ENCODE measurements at regions not wholly inside any gene's neighbourhood (a gene's known extent, or its start where the extent isn't known, plus 50 kb on each side); places are given as distances from the start of the nearest gene placed in this dataset.

- Histone ChIP-seq H3K27ac (ENCODE audit: low read depth in 2 of 2, low read length in 2 of 2) (no peak overlapping the region), H3K27me3 (ENCODE audit: control insufficient read depth in 2 of 2, insufficient read depth in 2 of 2, low read length in 2 of 2) (no peaks in the 10 kb centered on the region), H3K9ac (ENCODE audit: low read depth in 1 of 2, low read length in 2 of 2) (no peak overlapping the region), H3K36me3 (ENCODE audit: control insufficient read depth in 2 of 2, insufficient read depth in 2 of 2, low read length in 2 of 2) (no peaks in the 10 kb centered on the region), H3K4me1 (ENCODE audit: control insufficient read depth in 2 of 2, insufficient read depth in 2 of 2, low read length in 2 of 2) (no peaks in the 10 kb centered on the region), H3K9me3 (ENCODE audit: control insufficient read depth in 2 of 2, low read length in 2 of 2) (no peaks in the 10 kb centered on the region), H3K4me3 (ENCODE audit: low read length in 2 of 2) (no peak overlapping the region)
Measured at GRCh38 chr3:106257172-106257571, 388.4 kb upstream of the CBLB start.

- Histone ChIP-seq H3K27ac (ENCODE audit: low read depth in 2 of 2, low read length in 2 of 2) (no peak overlapping the region), H3K4me3 (ENCODE audit: low read length in 2 of 2) (no peak overlapping the region), H3K36me3 (ENCODE audit: control insufficient read depth in 2 of 2, insufficient read depth in 2 of 2, low read length in 2 of 2) (no peaks in the 10 kb centered on the region), H3K4me1 (ENCODE audit: control insufficient read depth in 2 of 2, insufficient read depth in 2 of 2, low read length in 2 of 2) (no peaks in the 10 kb centered on the region), H3K9me3 (ENCODE audit: control insufficient read depth in 2 of 2, low read length in 2 of 2) (no peaks in the 10 kb centered on the region), H3K9ac (ENCODE audit: low read depth in 1 of 2, low read length in 2 of 2) (no peak overlapping the region), H3K27me3 (ENCODE audit: control insufficient read depth in 2 of 2, insufficient read depth in 2 of 2, low read length in 2 of 2) (no peaks in the 10 kb centered on the region)
Measured at GRCh38 chr3:106261396-106261795, 392.6 kb upstream of the CBLB start.

- Histone ChIP-seq H3K9me3 (ENCODE audit: control insufficient read depth in 2 of 2, low read length in 2 of 2) (no peaks in the 10 kb centered on the region), H3K27ac (ENCODE audit: low read depth in 2 of 2, low read length in 2 of 2) (no peak overlapping the region), H3K27me3 (ENCODE audit: control insufficient read depth in 2 of 2, insufficient read depth in 2 of 2, low read length in 2 of 2) (no peaks in the 10 kb centered on the region), H3K9ac (ENCODE audit: low read depth in 1 of 2, low read length in 2 of 2) (no peak overlapping the region), H3K36me3 (ENCODE audit: control insufficient read depth in 2 of 2, insufficient read depth in 2 of 2, low read length in 2 of 2) (no peaks in the 10 kb centered on the region), H3K4me3 (ENCODE audit: low read length in 2 of 2) (no peak overlapping the region), H3K4me1 (ENCODE audit: control insufficient read depth in 2 of 2, insufficient read depth in 2 of 2, low read length in 2 of 2) (no peaks in the 10 kb centered on the region)
Measured at GRCh38 chr3:106261915-106262683, 393.3 kb upstream of the CBLB start.

- Histone ChIP-seq H3K9ac (ENCODE audit: low read depth in 1 of 2, low read length in 2 of 2) (no peak overlapping the region), H3K36me3 (ENCODE audit: control insufficient read depth in 2 of 2, insufficient read depth in 2 of 2, low read length in 2 of 2) (no peaks in the 10 kb centered on the region), H3K27ac (ENCODE audit: low read depth in 2 of 2, low read length in 2 of 2) (no peak overlapping the region), H3K4me3 (ENCODE audit: low read length in 2 of 2) (no peak overlapping the region), H3K27me3 (ENCODE audit: control insufficient read depth in 2 of 2, insufficient read depth in 2 of 2, low read length in 2 of 2) (no peaks in the 10 kb centered on the region), H3K4me1 (ENCODE audit: control insufficient read depth in 2 of 2, insufficient read depth in 2 of 2, low read length in 2 of 2) (no peaks in the 10 kb centered on the region), H3K9me3 (ENCODE audit: control insufficient read depth in 2 of 2, low read length in 2 of 2) (no peaks in the 10 kb centered on the region)
Measured at GRCh38 chr3:106263011-106263410, 394.2 kb upstream of the CBLB start.

- no peaks in the 10 kb centered on the region for H3K27me3 ChIP-seq (ENCODE audit: control insufficient read depth in 2 of 2, insufficient read depth in 2 of 2, low read length in 2 of 2)
- H3K36me3 ChIP-seq (ENCODE audit: control insufficient read depth in 2 of 2, insufficient read depth in 2 of 2, low read length in 2 of 2) = no peaks in the 10 kb centered on the region
- H3K4me3 ChIP-seq (ENCODE audit: low read length in 2 of 2) = no peak overlapping the region
- H3K9ac ChIP-seq (ENCODE audit: low read depth in 1 of 2, low read length in 2 of 2) = no peak overlapping the region
- no peaks in the 10 kb centered on the region for H3K4me1 ChIP-seq (ENCODE audit: control insufficient read depth in 2 of 2, insufficient read depth in 2 of 2, low read length in 2 of 2)
- H3K27ac ChIP-seq (ENCODE audit: low read depth in 2 of 2, low read length in 2 of 2) = no peak overlapping the region
- H3K9me3 ChIP-seq (ENCODE audit: control insufficient read depth in 2 of 2, low read length in 2 of 2) = no peaks in the 10 kb centered on the region
Measured at GRCh38 chr3:106263546-106263945, 394.7 kb upstream of the CBLB start.

GRCh38 chr3:106265704-106266103 is 396.9 kb upstream of the CBLB start:
- no peaks in the 10 kb centered on the region for H3K4me1 ChIP-seq (ENCODE audit: control insufficient read depth in 2 of 2, insufficient read depth in 2 of 2, low read length in 2 of 2)
- no peak overlapping the region for H3K4me3 ChIP-seq (ENCODE audit: low read length in 2 of 2)
- no peak overlapping the region for H3K9ac ChIP-seq (ENCODE audit: low read depth in 1 of 2, low read length in 2 of 2)
- H3K27ac ChIP-seq (ENCODE audit: low read depth in 2 of 2, low read length in 2 of 2) = no peak overlapping the region
- H3K9me3 ChIP-seq (ENCODE audit: control insufficient read depth in 2 of 2, low read length in 2 of 2) = no peaks in the 10 kb centered on the region
- H3K27me3 ChIP-seq (ENCODE audit: control insufficient read depth in 2 of 2, insufficient read depth in 2 of 2, low read length in 2 of 2) = no peaks in the 10 kb centered on the region
- no peaks in the 10 kb centered on the region for H3K36me3 ChIP-seq (ENCODE audit: control insufficient read depth in 2 of 2, insufficient read depth in 2 of 2, low read length in 2 of 2)

GRCh38 chr3:106268696-106269095 is 399.9 kb upstream of the CBLB start:
- Histone ChIP-seq H3K9me3 (ENCODE audit: control insufficient read depth in 2 of 2, low read length in 2 of 2) (no peaks in the 10 kb centered on the region), H3K4me3 (ENCODE audit: low read length in 2 of 2) (no peak overlapping the region), H3K4me1 (ENCODE audit: control insufficient read depth in 2 of 2, insufficient read depth in 2 of 2, low read length in 2 of 2) (no peaks in the 10 kb centered on the region), H3K9ac (ENCODE audit: low read depth in 1 of 2, low read length in 2 of 2) (no peak overlapping the region), H3K27me3 (ENCODE audit: control insufficient read depth in 2 of 2, insufficient read depth in 2 of 2, low read length in 2 of 2) (no peaks in the 10 kb centered on the region), H3K27ac (ENCODE audit: low read depth in 2 of 2, low read length in 2 of 2) (no peak overlapping the region), H3K36me3 (ENCODE audit: control insufficient read depth in 2 of 2, insufficient read depth in 2 of 2, low read length in 2 of 2) (no peaks in the 10 kb centered on the region)

GRCh38 chr3:106272302-106272701 is 403.5 kb upstream of the CBLB start:
- no peaks in the 10 kb centered on the region for H3K4me1 ChIP-seq (ENCODE audit: control insufficient read depth in 2 of 2, insufficient read depth in 2 of 2, low read length in 2 of 2)
- H3K27ac ChIP-seq (ENCODE audit: low read depth in 2 of 2, low read length in 2 of 2) = no peak overlapping the region
- H3K9ac ChIP-seq (ENCODE audit: low read depth in 1 of 2, low read length in 2 of 2) = no peak overlapping the region
- no peaks in the 10 kb centered on the region for H3K36me3 ChIP-seq (ENCODE audit: control insufficient read depth in 2 of 2, insufficient read depth in 2 of 2, low read length in 2 of 2)
- no peaks in the 10 kb centered on the region for H3K27me3 ChIP-seq (ENCODE audit: control insufficient read depth in 2 of 2, insufficient read depth in 2 of 2, low read length in 2 of 2)
- H3K4me3 ChIP-seq (ENCODE audit: low read length in 2 of 2) = no peak overlapping the region
- H3K9me3 ChIP-seq (ENCODE audit: control insufficient read depth in 2 of 2, low read length in 2 of 2) = no peaks in the 10 kb centered on the region

- H3K4me1 ChIP-seq (ENCODE audit: control insufficient read depth in 2 of 2, insufficient read depth in 2 of 2, low read length in 2 of 2) = no peaks in the 10 kb centered on the region
- H3K36me3 ChIP-seq (ENCODE audit: control insufficient read depth in 2 of 2, insufficient read depth in 2 of 2, low read length in 2 of 2) = no peaks in the 10 kb centered on the region
- H3K27ac ChIP-seq (ENCODE audit: low read depth in 2 of 2, low read length in 2 of 2) = no peak overlapping the region
- no peak overlapping the region for H3K4me3 ChIP-seq (ENCODE audit: low read length in 2 of 2)
- H3K9ac ChIP-seq (ENCODE audit: low read depth in 1 of 2, low read length in 2 of 2) = no peak overlapping the region
- H3K9me3 ChIP-seq (ENCODE audit: control insufficient read depth in 2 of 2, low read length in 2 of 2) = no peaks in the 10 kb centered on the region
- H3K27me3 ChIP-seq (ENCODE audit: control insufficient read depth in 2 of 2, insufficient read depth in 2 of 2, low read length in 2 of 2) = no peaks in the 10 kb centered on the region
Measured at GRCh38 chr3:106275592-106275991, 406.8 kb upstream of the CBLB start.

- no peak overlapping the region for H3K27ac ChIP-seq (ENCODE audit: low read depth in 2 of 2, low read length in 2 of 2)
- no peaks in the 10 kb centered on the region for H3K9me3 ChIP-seq (ENCODE audit: control insufficient read depth in 2 of 2, low read length in 2 of 2)
- H3K36me3 ChIP-seq (ENCODE audit: control insufficient read depth in 2 of 2, insufficient read depth in 2 of 2, low read length in 2 of 2) = no peaks in the 10 kb centered on the region
- H3K4me1 ChIP-seq (ENCODE audit: control insufficient read depth in 2 of 2, insufficient read depth in 2 of 2, low read length in 2 of 2) = no peaks in the 10 kb centered on the region
- no peak overlapping the region for H3K9ac ChIP-seq (ENCODE audit: low read depth in 1 of 2, low read length in 2 of 2)
- no peak overlapping the region for H3K4me3 ChIP-seq (ENCODE audit: low read length in 2 of 2)
- no peaks in the 10 kb centered on the region for H3K27me3 ChIP-seq (ENCODE audit: control insufficient read depth in 2 of 2, insufficient read depth in 2 of 2, low read length in 2 of 2)
Measured at GRCh38 chr3:106276151-106276550, 407.3 kb upstream of the CBLB start.
